T47D (cell line): ENCODE measurements at regions not wholly inside any gene's neighbourhood (a gene's known extent, or its start where the extent isn't known, plus 50 kb on each side); places are given as distances from the start of the nearest gene placed in this dataset.
"Not testable (repeated sequence)": the region's sequence is repeated elsewhere in the genome, so short reads cannot be mapped to it uniquely, and the experiment has no call there.

Experiments
- DNase-seq, 2 experiments: peaks; one replicate each; pipeline versions ENCODE4 v3.0.0 to v3.0.0-alpha.2; 2011 to 2012; ENCODE audit warnings: low read depth in 1 of 2, low spot score in 1 of 2
- JUND ChIP-seq: IDR thresholded peaks from 2 replicates; pipeline ENCODE4 v1.6.1; 2012; ENCODE audit warnings: low read depth
- in situ Hi-C: cut with HindIII; loops from 2 replicates; pipeline ENCODE4 v1.10.0; 2016; ENCODE audit warnings: low sequenced_read_pairs, low pct_unique_long_range_greater_than_20kb

- in situ Hi-C loops, result no loop called here
- no peak for DNase-seq
- no peak for TF ChIP-seq JUND
Observed at GRCh38 chr1:72434070-72434469, 151.7 kb upstream of the NEGR1 start.

- in situ Hi-C loops, result no loop called here
Observed at GRCh38 chr1:72433591-72433990, 151.3 kb upstream of the NEGR1 start.

DNA sequence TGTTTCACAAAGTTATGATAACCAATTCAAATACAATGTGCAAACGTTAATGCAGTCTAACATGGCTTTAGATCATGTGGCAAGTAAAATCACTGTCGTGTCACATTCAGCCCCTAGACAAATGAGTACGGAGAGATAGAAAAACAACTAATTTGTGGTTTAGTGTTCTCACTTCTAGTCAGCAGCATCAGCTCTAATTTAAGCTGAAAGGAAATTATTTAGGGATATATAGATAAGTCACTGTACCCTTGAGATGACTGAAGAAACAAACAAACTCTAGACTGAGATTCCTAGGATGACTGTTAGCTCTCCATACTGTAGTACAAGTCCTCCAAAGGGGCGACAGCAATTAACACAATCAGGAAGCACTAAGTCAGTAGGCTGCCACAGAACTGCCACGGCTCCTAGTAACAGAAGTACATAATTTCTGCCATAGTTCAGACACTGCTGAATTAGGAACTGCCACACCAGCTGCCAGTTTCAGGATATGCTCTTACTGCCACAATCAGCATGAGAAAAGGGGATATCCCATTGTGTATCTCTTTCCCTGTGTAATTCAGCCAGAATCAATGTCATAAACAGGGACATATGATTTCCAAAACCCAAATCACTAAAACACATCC lies 150.4 kb upstream of the NEGR1 start:
- no peak for DNase-seq
- in situ Hi-C loops, result no loop called here
- TF ChIP-seq JUND, result no peak

More at GRCh38 chr1:72433591-72433990, 151.3 kb upstream of the NEGR1 start:
- no peak for DNase-seq
- no peak for TF ChIP-seq JUND

GRCh38 chr1:72431810-72432209 lies 149.5 kb upstream of the NEGR1 start:
- no peak for TF ChIP-seq JUND
- in situ Hi-C loops, result no loop called here
- DNase-seq, result no peak

DNA sequence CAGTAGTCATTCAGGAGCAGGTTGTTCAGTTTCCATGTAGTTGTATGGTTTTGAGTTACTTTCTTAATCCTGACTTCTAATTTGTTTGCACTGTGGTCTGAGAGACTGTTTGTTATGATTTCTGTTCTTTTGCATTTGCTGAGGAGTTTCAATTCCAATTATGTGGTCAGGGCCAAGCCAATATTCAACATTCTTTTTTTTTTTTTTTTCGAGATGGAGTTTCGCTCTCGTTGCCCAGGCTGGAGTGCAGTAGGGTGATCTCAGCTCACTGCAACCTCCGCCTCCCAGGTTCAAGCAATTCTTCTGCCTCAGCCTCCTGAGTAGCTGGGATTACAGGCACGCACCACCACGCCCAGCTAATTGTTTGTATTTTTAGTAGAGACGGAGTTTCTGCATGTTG lies 145.9 kb upstream of the NEGR1 start:
- DNase-seq, in situ Hi-C loops: not testable (repeated sequence)

- in situ Hi-C loops, result no loop called here
- DNase-seq, result no peak
- no peak for TF ChIP-seq JUND
Observed at GRCh38 chr1:72419229-72419628, 136.9 kb upstream of the NEGR1 start.

GRCh38 chr1:72412286-72412685 lies 129.9 kb upstream of the NEGR1 start:
- TF ChIP-seq JUND, result no peak
- in situ Hi-C loops, result no loop called here

DNA sequence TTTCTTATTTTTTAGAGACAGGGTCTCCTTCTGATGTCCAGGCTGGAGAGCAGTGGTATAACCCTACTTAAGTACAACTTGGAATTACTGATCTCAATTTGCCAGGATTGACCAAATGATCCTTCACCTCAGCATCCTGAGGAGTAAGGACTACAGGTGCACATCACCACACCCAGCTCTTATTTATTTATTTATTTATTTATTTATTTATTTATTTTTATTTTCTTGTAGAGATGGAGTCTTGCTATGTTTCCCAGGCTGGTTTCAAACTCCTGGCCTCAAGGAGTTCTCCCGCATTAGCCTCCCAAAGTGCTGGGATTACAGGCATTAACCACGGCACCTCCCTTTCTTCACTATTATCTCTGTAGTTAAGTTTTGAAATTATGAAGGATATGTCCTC lies 117.5 kb upstream of the NEGR1 start:
- no peak for DNase-seq

More at GRCh38 chr1:72412286-72412685, 129.9 kb upstream of the NEGR1 start:
- DNase-seq, result no peak

DNA sequence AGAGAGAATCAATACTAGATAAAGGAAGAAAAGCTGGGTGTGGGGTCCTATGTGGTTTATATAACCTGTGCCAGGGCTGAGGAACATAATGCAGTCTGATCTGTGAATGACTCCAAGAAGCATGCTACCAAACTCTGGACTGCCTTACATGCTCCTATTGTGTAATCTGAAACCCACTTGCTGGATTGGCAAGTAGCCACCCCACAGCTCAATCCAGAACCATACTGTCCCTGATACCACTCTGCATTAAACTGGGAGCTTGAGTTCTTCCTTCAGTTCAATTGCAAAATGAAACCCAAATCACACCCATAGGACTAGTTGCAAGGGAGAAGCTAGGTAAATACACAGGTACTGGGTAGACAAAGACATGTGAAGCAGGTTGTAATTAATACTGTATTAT lies 115.4 kb upstream of the NEGR1 start:
- no peak for DNase-seq
- in situ Hi-C loops, result no loop called here
- TF ChIP-seq JUND, result no peak

More for the DNA sequence above, 117.5 kb upstream of the NEGR1 start:
- no peak for TF ChIP-seq JUND
- in situ Hi-C loops, result no loop called here

GRCh38 chr1:72394457-72394856 lies 112.1 kb upstream of the NEGR1 start:
- DNase-seq, result no peak
- in situ Hi-C loops, result no loop called here
- no peak for TF ChIP-seq JUND

- no peak for TF ChIP-seq JUND
- in situ Hi-C loops, result no loop called here
- no peak for DNase-seq
Observed at GRCh38 chr1:72379072-72379471, 96.7 kb upstream of the NEGR1 start.

DNA sequence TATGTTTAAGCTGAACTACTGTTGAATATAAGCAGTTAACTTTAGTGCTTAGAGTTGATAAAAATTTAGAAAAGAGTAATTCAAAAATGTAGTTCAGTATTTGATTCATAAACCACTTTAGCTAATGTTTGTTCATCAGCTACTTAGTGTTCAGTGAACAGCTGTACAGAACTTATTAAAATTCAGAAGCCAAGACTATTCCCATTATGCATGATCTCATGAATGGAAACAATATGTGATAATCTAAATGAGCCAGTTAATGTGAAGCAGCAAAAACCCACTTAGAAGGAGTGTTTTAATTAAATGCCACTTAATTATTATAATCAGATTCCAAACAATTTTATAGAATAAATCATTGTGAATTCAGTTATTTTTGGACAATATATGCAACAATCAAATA lies 92.9 kb upstream of the NEGR1 start:
- in situ Hi-C loops, result no loop called here
- TF ChIP-seq JUND, result no peak
- no peak for DNase-seq

- no peak for DNase-seq
- TF ChIP-seq JUND, result no peak
- in situ Hi-C loops, result no loop called here
Observed at GRCh38 chr1:72371259-72372035, 89.1 kb upstream of the NEGR1 start.

GRCh38 chr1:72370836-72371235 lies 88.5 kb upstream of the NEGR1 start:
- in situ Hi-C loops, DNase-seq: not testable (repeated sequence)
